GM21723 (cell line): ENCODE measurements at regions not wholly inside any gene's neighbourhood (a gene's known extent, or its start where the extent isn't known, plus 50 kb on each side); places are given as distances from the start of the nearest gene placed in this dataset.

ENCODE experiments used
- ATAC-seq: cut with Tn5 transposase; IDR thresholded peaks from one replicate; pipeline ENCODE4 v1.9.1; 2021; ENCODE audit warnings: mild to moderate bottlenecking, moderate library complexity; ENCODE audit not compliant: unreplicated experiment

- ATAC-seq: no peak
Measured at GRCh38 chr1:244191581-244191980, 140.5 kb downstream of the ZBTB18 start.

- ATAC-seq: no peak
Measured at GRCh38 chr1:244192325-244192724, 141.2 kb downstream of the ZBTB18 start.

GRCh38 chr1:244196571-244197285 lies 145.6 kb downstream of the ZBTB18 start:
- no peak for ATAC-seq

- no peak for ATAC-seq
Measured at GRCh38 chr1:244197851-244198375, 146.8 kb downstream of the ZBTB18 start.

GRCh38 chr1:244199902-244200301 lies 148.8 kb downstream of the ZBTB18 start:
- no peak for ATAC-seq

- ATAC-seq: no peak
Measured at GRCh38 chr1:244200596-244200995, 149.5 kb downstream of the ZBTB18 start.

- no peak for ATAC-seq
Measured at GRCh38 chr1:244201750-244202149, 150.7 kb downstream of the ZBTB18 start.

GRCh38 chr1:244204004-244204403 lies 152.9 kb downstream of the ZBTB18 start:
- no peak for ATAC-seq

- no peak for ATAC-seq
Measured at GRCh38 chr1:244205171-244205570, 154.1 kb downstream of the ZBTB18 start.

GRCh38 chr1:244205906-244206305 lies 154.8 kb downstream of the ZBTB18 start:
- no peak for ATAC-seq

GRCh38 chr1:244207042-244207934 lies 156.2 kb downstream of the ZBTB18 start:
- no peak for ATAC-seq

GRCh38 chr1:244207935-244208244 lies 156.8 kb downstream of the ZBTB18 start:
- ATAC-seq: no peak

- ATAC-seq: no peak
Measured at GRCh38 chr1:244209955-244210354, 158.9 kb downstream of the ZBTB18 start.

- no peak for ATAC-seq
Measured at GRCh38 chr1:244210884-244211558, 159.9 kb downstream of the ZBTB18 start.

- no peak for ATAC-seq
Measured at GRCh38 chr1:244211559-244211944, 160.5 kb downstream of the ZBTB18 start.

GRCh38 chr1:244212219-244212618 lies 161.1 kb downstream of the ZBTB18 start:
- ATAC-seq: no peak

GRCh38 chr1:244212797-244213475 lies 161.9 kb downstream of the ZBTB18 start:
- ATAC-seq: no peak

GRCh38 chr1:244214009-244214967 lies 163.2 kb downstream of the ZBTB18 start:
- no peak for ATAC-seq

- no peak for ATAC-seq
Measured at GRCh38 chr1:244216836-244217235, 165.8 kb downstream of the ZBTB18 start.

GRCh38 chr1:244217711-244218110 lies 166.6 kb downstream of the ZBTB18 start:
- ATAC-seq: no peak
